Osteocyte (in vitro differentiated cells): ENCODE measurements at regions not wholly inside any gene's neighbourhood (a gene's known extent, or its start where the extent isn't known, plus 50 kb on each side); places are given as distances from the start of the nearest gene placed in this dataset.
A peak's percentile ranks its signal among the peaks of the same experiment; 100 is the strongest.

Source experiments
- DNase-seq: peaks from one replicate; pipeline ENCODE4 v3.0.0; 2021; ENCODE audit warnings: mixed read lengths; ENCODE audit not compliant: unreplicated experiment; ENCODE audit errors: extremely low spot score
- H3K27ac Mint-ChIP-seq: one replicate; pipeline ENCODE4 v1.8.0; 2021; ENCODE audit warnings: mild to moderate bottlenecking, mixed read lengths; ENCODE audit not compliant: unreplicated experiment
- H3K27me3 Mint-ChIP-seq: one replicate; pipeline ENCODE4 v1.8.0; 2021; ENCODE audit warnings: mixed read lengths; ENCODE audit not compliant: unreplicated experiment
- H3K36me3 Mint-ChIP-seq: one replicate; pipeline ENCODE4 v1.8.0; 2021; ENCODE audit warnings: mixed read lengths; ENCODE audit not compliant: unreplicated experiment
- H3K4me1 Mint-ChIP-seq: one replicate; pipeline ENCODE4 v1.8.0; 2021; ENCODE audit warnings: mixed read lengths; ENCODE audit not compliant: unreplicated experiment
- H3K4me3 Mint-ChIP-seq: one replicate; pipeline ENCODE4 v1.8.0; 2021; ENCODE audit warnings: mild to moderate bottlenecking, moderate library complexity, mixed read lengths; ENCODE audit not compliant: unreplicated experiment
- H3K9me3 Mint-ChIP-seq: one replicate; pipeline ENCODE4 v1.8.0; 2021; ENCODE audit warnings: mixed read lengths; ENCODE audit not compliant: unreplicated experiment
- CTCF ChIP-seq: fragments of 200-600 bp; sonication (generic); IDR thresholded peaks from 2 replicates; pipeline ENCODE4 v1.5.0; 2021; ENCODE audit warnings: antibody characterized with exemption, mild to moderate bottlenecking, moderate library complexity

DNA sequence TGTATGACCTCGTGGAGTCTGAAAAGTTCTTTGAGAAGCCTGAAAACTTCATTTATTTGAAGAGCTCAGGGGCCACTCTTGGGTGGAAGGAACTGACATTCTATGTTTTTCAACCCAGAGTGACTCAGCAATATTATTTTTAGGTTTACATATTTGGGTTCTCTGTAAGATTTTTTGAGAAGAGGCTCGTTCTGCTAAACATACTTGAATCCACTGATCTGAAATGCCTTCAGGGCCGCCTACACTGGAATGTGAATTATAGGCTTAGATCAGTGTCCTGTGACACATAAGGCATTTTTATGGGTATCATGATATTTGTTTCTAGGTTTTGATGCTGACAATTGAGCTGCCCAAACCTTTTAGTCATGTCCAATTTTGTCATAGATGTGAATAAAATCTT, 86.2 kb downstream of the PSAT1 start:
- Mint-ChIP-seq H3K4me1 (peaks cover 23% of the 10 kb centered on the region), H3K9me3 (no peaks in the 10 kb centered on the region), H3K36me3 (no peaks in the 10 kb centered on the region), H3K4me3 (no peak overlapping the region), H3K27ac (peak overlapping the region; percentile 95), H3K27me3 (no peaks in the 10 kb centered on the region)
- TF ChIP-seq CTCF: no peak
- DNase-seq: no peak

GRCh38 chr9:78386348-78386747, 89.4 kb downstream of the PSAT1 start:
- Mint-ChIP-seq H3K27me3 (no peaks in the 10 kb centered on the region), H3K4me3 (no peak overlapping the region), H3K36me3 (no peaks in the 10 kb centered on the region), H3K4me1 (peaks cover 27% of the 10 kb centered on the region), H3K27ac (no peak overlapping the region), H3K9me3 (no peaks in the 10 kb centered on the region)
- DNase-seq: no peak
- no peak for TF ChIP-seq CTCF

GRCh38 chr9:78386773-78387172, 89.8 kb downstream of the PSAT1 start:
- no peak overlapping the region for H3K27ac Mint-ChIP-seq
- no peaks in the 10 kb centered on the region for H3K36me3 Mint-ChIP-seq
- no peaks in the 10 kb centered on the region for H3K27me3 Mint-ChIP-seq
- H3K9me3 Mint-ChIP-seq: no peaks in the 10 kb centered on the region
- DNase-seq: no peak
- TF ChIP-seq CTCF: no peak
- H3K4me1 Mint-ChIP-seq: peaks cover 26% of the 10 kb centered on the region
- H3K4me3 Mint-ChIP-seq: no peak overlapping the region

- DNase-seq: no peak
- TF ChIP-seq CTCF: no peak
- H3K9me3 Mint-ChIP-seq: peaks cover 21% of the 10 kb centered on the region
- H3K4me1 Mint-ChIP-seq: peaks cover 4% of the 10 kb centered on the region
- no peak overlapping the region for H3K4me3 Mint-ChIP-seq
- H3K27me3 Mint-ChIP-seq: peaks cover 7% of the 10 kb centered on the region
- H3K36me3 Mint-ChIP-seq: peaks cover 3% of the 10 kb centered on the region
- no peak overlapping the region for H3K27ac Mint-ChIP-seq
Measured at GRCh38 chr9:78393340-78393739, 96.4 kb downstream of the PSAT1 start.

- no peak for TF ChIP-seq CTCF
- H3K4me1 Mint-ChIP-seq: peaks cover 4% of the 10 kb centered on the region
- H3K36me3 Mint-ChIP-seq: peaks cover 3% of the 10 kb centered on the region
- no peak for DNase-seq
- H3K9me3 Mint-ChIP-seq: peaks cover 21% of the 10 kb centered on the region
- H3K27ac Mint-ChIP-seq: no peak overlapping the region
- no peak overlapping the region for H3K4me3 Mint-ChIP-seq
- H3K27me3 Mint-ChIP-seq: peaks cover 7% of the 10 kb centered on the region
Measured at GRCh38 chr9:78393932-78394331, 97.0 kb downstream of the PSAT1 start.
